ENCODE measurements at regions not wholly inside any gene's neighbourhood (a gene's known extent, or its start where the extent isn't known, plus 50 kb on each side); places are given as distances from the start of the nearest gene placed in this dataset.

DNA sequence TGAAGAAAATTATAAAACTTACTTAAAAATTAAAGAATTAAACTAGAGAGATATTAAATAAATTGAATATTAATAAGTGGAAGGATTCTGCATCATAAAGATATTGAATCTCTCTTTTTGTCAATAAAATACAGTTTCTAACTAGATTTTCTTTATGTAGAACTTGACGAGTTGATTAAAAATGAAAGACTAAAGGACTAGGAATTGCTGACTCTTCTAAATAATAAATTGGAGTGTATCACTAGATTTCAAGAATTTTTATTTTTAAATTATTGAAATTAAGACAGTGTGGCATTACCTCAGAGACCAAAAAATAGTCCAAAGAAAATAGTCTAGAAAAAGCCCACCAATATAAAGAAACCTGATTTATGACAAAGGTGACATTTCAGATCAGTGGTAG, 492.4 kb downstream of the CETN3 start:
- TF ChIP-seq PAX5 (IDR thresholded peaks at IDR 0.05; ENCODE audit: insufficient read depth, low read length, severe bottlenecking) (no peak), POU2F2 (IDR thresholded peaks at IDR 0.05; ENCODE audit: low read depth, low read length) (no peak), POLR2AphosphoS5 (IDR thresholded peaks at IDR 0.05; ENCODE audit: low read depth, low read length) (no peak), SPI1 (IDR thresholded peaks at IDR 0.05; ENCODE audit: low read depth, low read length) (no peak), POLR2A (IDR thresholded peaks at IDR 0.05; ENCODE audit: low read depth, low read length) (no peak), TAF1 (IDR thresholded peaks at IDR 0.05; ENCODE audit: low read depth, low read length) (no peak)
- DNase-seq (ENCODE audit: insufficient read length, low spot score) (no peak), FAIRE-seq (no peak)

DNA sequence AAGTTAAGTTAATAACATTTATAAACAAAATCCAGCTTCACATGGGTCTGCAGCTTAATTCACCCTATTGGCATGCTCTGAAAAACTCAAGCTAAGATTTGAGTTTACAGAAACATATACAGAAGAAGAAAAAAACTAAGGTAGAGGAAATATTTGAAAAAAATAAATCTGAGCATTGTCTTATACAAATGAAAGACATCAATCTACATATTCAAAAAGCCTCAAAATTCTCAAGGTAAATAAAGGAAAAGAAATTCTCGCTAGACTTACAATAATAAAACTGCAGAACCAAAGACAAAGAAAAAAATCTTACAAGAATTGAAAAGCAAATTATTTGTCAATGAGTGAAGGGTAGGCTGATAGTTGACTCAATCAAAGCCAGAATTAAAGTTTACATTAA, 493.4 kb downstream of the CETN3 start:
- FAIRE-seq (no peak), DNase-seq (ENCODE audit: insufficient read length, low spot score) (no peak)
- TF ChIP-seq SPI1 (IDR thresholded peaks at IDR 0.05; ENCODE audit: low read depth, low read length), result no peak
- no peak for TF ChIP-seq POLR2AphosphoS5 (IDR thresholded peaks at IDR 0.05; ENCODE audit: low read depth, low read length)
- TF ChIP-seq PAX5 (IDR thresholded peaks at IDR 0.05; ENCODE audit: insufficient read depth, low read length, severe bottlenecking), result no peak
- no peak for TF ChIP-seq POLR2A (IDR thresholded peaks at IDR 0.05; ENCODE audit: low read depth, low read length)
- TF ChIP-seq POU2F2 (IDR thresholded peaks at IDR 0.05; ENCODE audit: low read depth, low read length), result no peak
- no peak for TF ChIP-seq TAF1 (IDR thresholded peaks at IDR 0.05; ENCODE audit: low read depth, low read length)

- no peak for FAIRE-seq
Measured at GRCh38 chr5:89908876-89909275, 500.7 kb downstream of the CETN3 start.

DNA sequence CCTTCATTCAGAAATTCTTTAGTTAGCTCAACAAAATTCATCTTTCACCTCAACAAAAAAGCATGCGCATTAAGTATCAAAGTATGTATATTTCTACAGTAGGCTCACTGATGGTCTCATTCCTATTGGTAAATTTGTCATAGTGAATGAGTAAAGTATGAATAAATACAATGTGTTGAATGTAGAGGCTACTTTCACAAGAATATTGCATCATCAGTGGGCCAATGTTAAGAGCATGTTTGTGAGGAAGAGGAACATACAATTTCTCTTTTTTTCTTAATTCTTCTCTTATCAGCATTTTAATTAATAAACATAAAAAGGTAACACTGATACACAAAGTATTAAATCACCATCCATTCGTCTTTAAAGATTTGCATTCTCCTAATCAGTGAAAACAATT, 505.1 kb downstream of the CETN3 start:
- FAIRE-seq (no peak), DNase-seq (ENCODE audit: insufficient read length, low spot score) (no peak)
- TF ChIP-seq POU2F2 (IDR thresholded peaks at IDR 0.05; ENCODE audit: low read depth, low read length), result no peak
- no peak for TF ChIP-seq POLR2AphosphoS5 (IDR thresholded peaks at IDR 0.05; ENCODE audit: low read depth, low read length)
- TF ChIP-seq POLR2A (IDR thresholded peaks at IDR 0.05; ENCODE audit: low read depth, low read length), result no peak
- TF ChIP-seq PAX5 (IDR thresholded peaks at IDR 0.05; ENCODE audit: insufficient read depth, low read length, severe bottlenecking), result no peak
- TF ChIP-seq TAF1 (IDR thresholded peaks at IDR 0.05; ENCODE audit: low read depth, low read length), result no peak
- no peak for TF ChIP-seq SPI1 (IDR thresholded peaks at IDR 0.05; ENCODE audit: low read depth, low read length)

More at GRCh38 chr5:89908876-89909275, 500.7 kb downstream of the CETN3 start:
- DNase-seq (ENCODE audit: insufficient read length, low spot score), result no peak
- TF ChIP-seq SPI1 (IDR thresholded peaks at IDR 0.05; ENCODE audit: low read depth, low read length), result no peak
- no peak for TF ChIP-seq POLR2AphosphoS5 (IDR thresholded peaks at IDR 0.05; ENCODE audit: low read depth, low read length)
- TF ChIP-seq POLR2A (IDR thresholded peaks at IDR 0.05; ENCODE audit: low read depth, low read length), result no peak
- no peak for TF ChIP-seq TAF1 (IDR thresholded peaks at IDR 0.05; ENCODE audit: low read depth, low read length)
- no peak for TF ChIP-seq POU2F2 (IDR thresholded peaks at IDR 0.05; ENCODE audit: low read depth, low read length)
- TF ChIP-seq PAX5 (IDR thresholded peaks at IDR 0.05; ENCODE audit: insufficient read depth, low read length, severe bottlenecking), result no peak

DNA sequence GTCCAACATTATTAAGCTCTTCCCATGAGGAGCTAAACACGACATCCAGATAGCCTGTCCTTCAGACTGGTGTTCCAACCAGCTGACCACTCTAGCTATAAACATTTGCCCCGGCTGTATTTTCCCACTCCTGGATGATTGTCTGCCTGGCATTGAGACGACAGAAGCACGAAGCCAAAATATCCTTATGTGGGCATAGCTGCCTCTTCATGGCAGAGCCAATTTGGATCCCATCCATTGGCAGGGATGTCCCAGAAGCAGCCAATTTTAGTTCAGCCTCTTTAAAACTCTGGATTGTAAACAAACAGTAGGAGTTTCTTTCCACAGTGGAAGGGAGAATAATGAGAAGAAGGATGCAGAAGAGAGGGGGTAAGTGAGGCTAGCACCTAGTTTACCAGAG, 507.6 kb downstream of the CETN3 start:
- TF ChIP-seq PAX5 (IDR thresholded peaks at IDR 0.05; ENCODE audit: insufficient read depth, low read length, severe bottlenecking) (no peak), POLR2A (IDR thresholded peaks at IDR 0.05; ENCODE audit: low read depth, low read length) (no peak), POU2F2 (IDR thresholded peaks at IDR 0.05; ENCODE audit: low read depth, low read length) (no peak), TAF1 (IDR thresholded peaks at IDR 0.05; ENCODE audit: low read depth, low read length) (no peak), POLR2AphosphoS5 (IDR thresholded peaks at IDR 0.05; ENCODE audit: low read depth, low read length) (no peak), SPI1 (IDR thresholded peaks at IDR 0.05; ENCODE audit: low read depth, low read length) (no peak)
- DNase-seq (ENCODE audit: insufficient read length, low spot score) (no peak), FAIRE-seq (peak; percentile 16)

DNA sequence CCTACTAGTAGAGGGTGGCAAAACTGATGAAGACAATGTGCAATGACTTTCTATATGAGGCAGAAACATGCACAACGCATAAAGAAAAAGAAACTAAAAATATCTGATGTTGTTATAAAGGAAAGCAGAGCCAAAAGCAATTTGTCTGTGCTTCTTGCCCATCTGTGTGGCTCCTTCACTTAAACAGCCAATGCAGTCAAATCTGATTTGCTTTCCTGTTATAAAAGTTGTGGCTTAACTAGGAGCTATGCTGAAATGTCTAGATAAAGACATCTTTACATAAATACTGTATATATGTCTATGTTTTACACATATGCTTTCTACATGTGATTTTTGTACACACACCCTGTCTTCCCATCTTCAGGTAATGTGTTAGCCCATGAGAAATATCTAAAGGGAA, 508.2 kb downstream of the CETN3 start:
- TF ChIP-seq POU2F2 (IDR thresholded peaks at IDR 0.05; ENCODE audit: low read depth, low read length), result no peak
- TF ChIP-seq POLR2A (IDR thresholded peaks at IDR 0.05; ENCODE audit: low read depth, low read length), result no peak
- TF ChIP-seq POLR2AphosphoS5 (IDR thresholded peaks at IDR 0.05; ENCODE audit: low read depth, low read length), result no peak
- TF ChIP-seq PAX5 (IDR thresholded peaks at IDR 0.05; ENCODE audit: insufficient read depth, low read length, severe bottlenecking), result no peak
- no peak for TF ChIP-seq SPI1 (IDR thresholded peaks at IDR 0.05; ENCODE audit: low read depth, low read length)
- no peak for TF ChIP-seq TAF1 (IDR thresholded peaks at IDR 0.05; ENCODE audit: low read depth, low read length)
- DNase-seq (ENCODE audit: insufficient read length, low spot score) (no peak), FAIRE-seq (no peak)

GRCh38 chr5:89900346-89900745, 509.2 kb downstream of the CETN3 start:
- TF ChIP-seq POLR2A (IDR thresholded peaks at IDR 0.05; ENCODE audit: low read depth, low read length) (no peak), TAF1 (IDR thresholded peaks at IDR 0.05; ENCODE audit: low read depth, low read length) (no peak), POU2F2 (IDR thresholded peaks at IDR 0.05; ENCODE audit: low read depth, low read length) (no peak), SPI1 (IDR thresholded peaks at IDR 0.05; ENCODE audit: low read depth, low read length) (no peak), PAX5 (IDR thresholded peaks at IDR 0.05; ENCODE audit: insufficient read depth, low read length, severe bottlenecking) (no peak), POLR2AphosphoS5 (IDR thresholded peaks at IDR 0.05; ENCODE audit: low read depth, low read length) (no peak)
- DNase-seq (ENCODE audit: insufficient read length, low spot score), result no peak
- FAIRE-seq, result no peak

- no peak for DNase-seq (ENCODE audit: insufficient read length, low spot score)
- FAIRE-seq, result no peak
- no peak for TF ChIP-seq SPI1 (IDR thresholded peaks at IDR 0.05; ENCODE audit: low read depth, low read length)
- TF ChIP-seq POLR2AphosphoS5 (IDR thresholded peaks at IDR 0.05; ENCODE audit: low read depth, low read length), result no peak
- TF ChIP-seq PAX5 (IDR thresholded peaks at IDR 0.05; ENCODE audit: insufficient read depth, low read length, severe bottlenecking), result no peak
- TF ChIP-seq TAF1 (IDR thresholded peaks at IDR 0.05; ENCODE audit: low read depth, low read length), result no peak
- no peak for TF ChIP-seq POLR2A (IDR thresholded peaks at IDR 0.05; ENCODE audit: low read depth, low read length)
- TF ChIP-seq POU2F2 (IDR thresholded peaks at IDR 0.05; ENCODE audit: low read depth, low read length), result no peak
Measured at GRCh38 chr5:89899559-89899958, 510.0 kb downstream of the CETN3 start.

- TF ChIP-seq SPI1 (IDR thresholded peaks at IDR 0.05; ENCODE audit: low read depth, low read length) (no peak), POLR2AphosphoS5 (IDR thresholded peaks at IDR 0.05; ENCODE audit: low read depth, low read length) (no peak), TAF1 (IDR thresholded peaks at IDR 0.05; ENCODE audit: low read depth, low read length) (no peak), PAX5 (IDR thresholded peaks at IDR 0.05; ENCODE audit: insufficient read depth, low read length, severe bottlenecking) (no peak), POU2F2 (IDR thresholded peaks at IDR 0.05; ENCODE audit: low read depth, low read length) (no peak), POLR2A (IDR thresholded peaks at IDR 0.05; ENCODE audit: low read depth, low read length) (no peak)
- DNase-seq (ENCODE audit: insufficient read length, low spot score) (no peak), FAIRE-seq (no peak)
Measured at GRCh38 chr5:89893546-89893945, 516.0 kb downstream of the CETN3 start.

DNA sequence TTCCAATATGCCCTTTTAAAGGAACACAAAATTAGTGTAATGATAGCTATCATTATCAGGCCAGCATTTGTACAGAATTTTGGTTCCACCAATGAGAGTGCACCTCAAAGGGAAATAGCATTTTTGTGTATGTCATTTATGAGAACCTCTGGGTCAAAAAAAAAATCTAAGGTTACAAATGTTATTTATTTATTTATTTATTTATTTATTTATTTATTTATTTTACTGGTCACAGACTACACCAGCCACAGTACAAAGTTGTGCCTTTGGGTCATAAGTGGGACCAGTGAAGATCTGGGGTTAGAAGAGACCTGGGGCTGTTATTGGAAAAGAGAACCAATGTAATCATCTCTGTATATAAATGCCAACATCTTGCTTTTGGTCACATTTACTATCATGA, 523.9 kb downstream of the CETN3 start:
- no peak for DNase-seq (ENCODE audit: insufficient read length, low spot score)
- TF ChIP-seq SPI1 (IDR thresholded peaks at IDR 0.05; ENCODE audit: low read depth, low read length) (no peak), POLR2A (IDR thresholded peaks at IDR 0.05; ENCODE audit: low read depth, low read length) (no peak), POLR2AphosphoS5 (IDR thresholded peaks at IDR 0.05; ENCODE audit: low read depth, low read length) (no peak), TAF1 (IDR thresholded peaks at IDR 0.05; ENCODE audit: low read depth, low read length) (no peak), PAX5 (IDR thresholded peaks at IDR 0.05; ENCODE audit: insufficient read depth, low read length, severe bottlenecking) (no peak), POU2F2 (IDR thresholded peaks at IDR 0.05; ENCODE audit: low read depth, low read length) (no peak)
- no peak for FAIRE-seq
